GM10266 (cell line): ENCODE measurements at regions not wholly inside any gene's neighbourhood (a gene's known extent, or its start where the extent isn't known, plus 50 kb on each side); places are given as distances from the start of the nearest gene placed in this dataset.

Experiments used
- DNase-seq: peaks from one replicate; pipeline ENCODE4 v3.0.0; 2012; ENCODE audit errors: extremely low spot score
- CTCF ChIP-seq: IDR thresholded peaks from 2 replicates; pipeline ENCODE4 v1.5.1; 2012; ENCODE audit warnings: mild to moderate bottlenecking, low read depth; ENCODE audit not compliant: control insufficient read depth, insufficient read depth; ENCODE audit errors: missing control alignments

GRCh38 chr13:67990868-67991267 is 760.7 kb upstream of the PCDH9 start:
- no peak for TF ChIP-seq CTCF
- DNase-seq: no peak

GRCh38 chr13:67986234-67986633 is 756.1 kb upstream of the PCDH9 start:
- no peak for TF ChIP-seq CTCF

GRCh38 chr13:67977066-67977465 is 746.9 kb upstream of the PCDH9 start:
- no peak for DNase-seq
- no peak for TF ChIP-seq CTCF

More at GRCh38 chr13:67986234-67986633, 756.1 kb upstream of the PCDH9 start:
- DNase-seq: no peak

GRCh38 chr13:67971291-67971690 is 741.2 kb upstream of the PCDH9 start:
- TF ChIP-seq CTCF: no peak
- DNase-seq: no peak

- no peak for DNase-seq
- no peak for TF ChIP-seq CTCF
Observed at GRCh38 chr13:67967031-67967430, 736.9 kb upstream of the PCDH9 start.

- TF ChIP-seq CTCF: no peak
Observed at GRCh38 chr13:67966065-67966464, 735.9 kb upstream of the PCDH9 start.

GRCh38 chr13:67964986-67965385 is 734.9 kb upstream of the PCDH9 start:
- TF ChIP-seq CTCF: no peak
- DNase-seq: no peak

More at GRCh38 chr13:67966065-67966464, 735.9 kb upstream of the PCDH9 start:
- no peak for DNase-seq
